Body of pancreas (tissue), 4 donors: ENCODE measurements at regions not wholly inside any gene's neighbourhood (a gene's known extent, or its start where the extent isn't known, plus 50 kb on each side); places are given as distances from the start of the nearest gene placed in this dataset.

Experiments used
- CTCF ChIP-seq, 7 experiments: fragments of 450-650 bp in 4 of 7; fragments of 200-600 bp in 3 of 7; sonication (generic) in 3 of 7; IDR thresholded peaks; one replicate each; pipeline ENCODE4 v1.5.1; 2016 to 2019; ENCODE audit warnings: antibody characterized with exemption in 7 of 7
- POLR2A ChIP-seq, 3 donors: fragments of 450-650 bp; IDR thresholded peaks; one replicate each; pipeline ENCODE4 v1.6.1; 2016; ENCODE audit warnings: antibody characterized with exemption in 3 of 3, mild to moderate bottlenecking in 2 of 3

DNA sequence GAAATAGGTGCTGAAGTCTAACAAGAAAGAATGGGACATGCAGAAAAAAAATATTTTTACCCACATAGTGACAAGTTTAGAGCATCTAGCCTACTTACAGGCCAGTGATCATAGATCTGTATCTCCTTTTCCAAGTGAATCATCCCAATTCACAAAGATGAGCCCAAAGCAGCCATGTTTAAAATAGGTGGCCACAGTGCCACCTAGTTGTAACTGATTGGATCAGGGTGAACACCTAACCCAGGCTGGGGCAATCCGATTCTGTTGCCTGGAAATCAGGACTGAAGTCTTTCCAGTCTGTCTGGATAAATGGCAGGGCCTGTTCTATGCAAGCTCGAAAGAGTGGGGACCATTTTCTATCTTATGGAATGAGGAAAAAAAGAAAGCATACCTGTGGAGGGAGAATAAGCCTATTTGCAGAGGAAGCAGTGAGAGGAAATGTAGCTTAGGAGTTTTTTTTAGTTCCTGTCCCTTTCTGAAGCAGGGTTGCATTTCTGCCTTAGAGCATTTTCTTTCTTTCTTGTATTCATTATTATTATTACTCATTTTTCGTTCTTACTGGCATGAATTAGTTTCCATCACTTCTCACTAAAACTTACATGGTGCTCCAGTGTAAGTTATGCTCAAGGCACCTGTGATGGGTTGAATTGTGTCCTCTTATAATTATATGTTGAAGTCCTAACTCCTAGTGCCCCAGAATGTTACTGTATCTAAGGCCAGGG is 113.2 kb upstream of the RAG2 start:
- TF ChIP-seq CTCF (IDR thresholded peaks at IDR 0.05): no peak
- no peak for TF ChIP-seq POLR2A (IDR thresholded peaks at IDR 0.05)
